ENCODE measurements at regions not wholly inside any gene's neighbourhood (a gene's known extent, or its start where the extent isn't known, plus 50 kb on each side); places are given as distances from the start of the nearest gene placed in this dataset.

- DNase-seq (ENCODE audit: low spot score), result no peak
Measured at GRCh38 chr2:22486343-22486742, 898.6 kb upstream of the KLHL29 start.

GRCh38 chr2:22487036-22487435 is 897.9 kb upstream of the KLHL29 start:
- DNase-seq (ENCODE audit: low spot score), result no peak

- DNase-seq (ENCODE audit: low spot score), result no peak
Measured at GRCh38 chr2:22487541-22487940, 897.4 kb upstream of the KLHL29 start.

GRCh38 chr2:22491442-22491841 is 893.5 kb upstream of the KLHL29 start:
- no peak for DNase-seq (ENCODE audit: low spot score)

- DNase-seq (ENCODE audit: low spot score), result no peak
Measured at GRCh38 chr2:22494156-22494555, 890.8 kb upstream of the KLHL29 start.

- no peak for DNase-seq (ENCODE audit: low spot score)
Measured at GRCh38 chr2:22497064-22497463, 887.9 kb upstream of the KLHL29 start.

GRCh38 chr2:22497789-22498188 is 887.2 kb upstream of the KLHL29 start:
- no peak for DNase-seq (ENCODE audit: low spot score)

GRCh38 chr2:22499082-22499839 is 885.7 kb upstream of the KLHL29 start:
- DNase-seq (ENCODE audit: low spot score), result no peak

GRCh38 chr2:22500555-22500935 is 884.4 kb upstream of the KLHL29 start:
- DNase-seq (ENCODE audit: low spot score), result no peak

GRCh38 chr2:22501851-22502250 is 883.1 kb upstream of the KLHL29 start:
- no peak for DNase-seq (ENCODE audit: low spot score)

GRCh38 chr2:22513563-22513962 is 871.4 kb upstream of the KLHL29 start:
- DNase-seq (ENCODE audit: low spot score), result no peak

GRCh38 chr2:22517141-22517540 is 867.8 kb upstream of the KLHL29 start:
- DNase-seq (ENCODE audit: low spot score), result no peak

- DNase-seq (ENCODE audit: low spot score), result no peak
Measured at GRCh38 chr2:22518641-22519040, 866.3 kb upstream of the KLHL29 start.

- DNase-seq (ENCODE audit: low spot score), result no peak
Measured at GRCh38 chr2:22520369-22521288, 864.4 kb upstream of the KLHL29 start.

GRCh38 chr2:22521620-22522019 is 863.4 kb upstream of the KLHL29 start:
- DNase-seq (ENCODE audit: low spot score), result no peak

GRCh38 chr2:22525681-22526080 is 859.3 kb upstream of the KLHL29 start:
- no peak for DNase-seq (ENCODE audit: low spot score)

GRCh38 chr2:22530131-22530530 is 854.8 kb upstream of the KLHL29 start:
- DNase-seq (ENCODE audit: low spot score), result no peak

GRCh38 chr2:22536133-22536532 is 848.8 kb upstream of the KLHL29 start:
- no peak for DNase-seq (ENCODE audit: low spot score)

GRCh38 chr2:22554453-22554852 is 830.5 kb upstream of the KLHL29 start:
- no peak for DNase-seq (ENCODE audit: low spot score)

GRCh38 chr2:22557406-22557805 is 827.6 kb upstream of the KLHL29 start:
- DNase-seq (ENCODE audit: low spot score), result no peak

GRCh38 chr2:22560021-22560420 is 825.0 kb upstream of the KLHL29 start:
- DNase-seq (ENCODE audit: low spot score), result no peak

- no peak for DNase-seq (ENCODE audit: low spot score)
Measured at GRCh38 chr2:22579341-22579740, 805.6 kb upstream of the KLHL29 start.

- no peak for DNase-seq (ENCODE audit: low spot score)
Measured at GRCh38 chr2:22582107-22582506, 802.9 kb upstream of the KLHL29 start.
